ENCODE measurements at regions not wholly inside any gene's neighbourhood (a gene's known extent, or its start where the extent isn't known, plus 50 kb on each side); places are given as distances from the start of the nearest gene placed in this dataset.

- H3K4me3 ChIP-seq, result no peak overlapping the region
- no peak overlapping the region for H3K27ac ChIP-seq
- no peaks in the 10 kb centered on the region for H3K9me3 ChIP-seq (ENCODE audit: low read depth, low read length)
- DNase-seq (ENCODE audit: low read depth, low spot score), result no peak
- H3K36me3 ChIP-seq (ENCODE audit: insufficient read depth, low read length), result no peaks in the 10 kb centered on the region
- no peak for TF ChIP-seq EZH2 (IDR thresholded peaks at IDR 0.05)
- TF ChIP-seq POLR2AphosphoS5 (IDR thresholded peaks at IDR 0.05; ENCODE audit: borderline replicate concordance, low read depth, low read length), result no peak
- no peak for TF ChIP-seq FOXP2 (optimal IDR thresholded peaks at IDR 0.05; ENCODE audit: control extremely low read depth, extremely low read length, insufficient read depth)
- no peak overlapping the region for H3K9ac ChIP-seq (ENCODE audit: insufficient read length)
Measured at GRCh38 chr2:82825410-82826090, 1633.5 kb downstream of the SUCLG1 start.

GRCh38 chr2:82823892-82824291 lies 1635.2 kb downstream of the SUCLG1 start:
- TF ChIP-seq POLR2AphosphoS5 (IDR thresholded peaks at IDR 0.05; ENCODE audit: borderline replicate concordance, low read depth, low read length) (no peak), EZH2 (IDR thresholded peaks at IDR 0.05) (no peak), FOXP2 (optimal IDR thresholded peaks at IDR 0.05; ENCODE audit: control extremely low read depth, extremely low read length, insufficient read depth) (no peak)
- no peaks in the 10 kb centered on the region for H3K36me3 ChIP-seq (ENCODE audit: insufficient read depth, low read length)
- H3K9me3 ChIP-seq (ENCODE audit: low read depth, low read length), result no peaks in the 10 kb centered on the region
- no peak overlapping the region for H3K9ac ChIP-seq (ENCODE audit: insufficient read length)
- H3K4me3 ChIP-seq, result no peak overlapping the region
- no peak overlapping the region for H3K27ac ChIP-seq
- DNase-seq (ENCODE audit: low read depth, low spot score), result no peak

- H3K27ac ChIP-seq, result no peak overlapping the region
- H3K36me3 ChIP-seq (ENCODE audit: insufficient read depth, low read length), result no peaks in the 10 kb centered on the region
- H3K9ac ChIP-seq (ENCODE audit: insufficient read length), result no peak overlapping the region
- no peak overlapping the region for H3K4me3 ChIP-seq
- no peak for DNase-seq (ENCODE audit: low read depth, low spot score)
- no peaks in the 10 kb centered on the region for H3K9me3 ChIP-seq (ENCODE audit: low read depth, low read length)
- TF ChIP-seq FOXP2 (optimal IDR thresholded peaks at IDR 0.05; ENCODE audit: control extremely low read depth, extremely low read length, insufficient read depth) (no peak), POLR2AphosphoS5 (IDR thresholded peaks at IDR 0.05; ENCODE audit: borderline replicate concordance, low read depth, low read length) (no peak), EZH2 (IDR thresholded peaks at IDR 0.05) (no peak)
Measured at GRCh38 chr2:82819951-82820350, 1639.1 kb downstream of the SUCLG1 start.

GRCh38 chr2:82814146-82814545 lies 1644.9 kb downstream of the SUCLG1 start:
- TF ChIP-seq EZH2 (IDR thresholded peaks at IDR 0.05) (no peak), POLR2AphosphoS5 (IDR thresholded peaks at IDR 0.05; ENCODE audit: borderline replicate concordance, low read depth, low read length) (no peak), FOXP2 (optimal IDR thresholded peaks at IDR 0.05; ENCODE audit: control extremely low read depth, extremely low read length, insufficient read depth) (no peak)
- Histone ChIP-seq H3K9ac (ENCODE audit: insufficient read length) (no peak overlapping the region), H3K27ac (no peak overlapping the region), H3K4me3 (no peak overlapping the region), H3K36me3 (ENCODE audit: insufficient read depth, low read length) (no peaks in the 10 kb centered on the region), H3K9me3 (ENCODE audit: low read depth, low read length) (no peaks in the 10 kb centered on the region)
- DNase-seq (ENCODE audit: low read depth, low spot score), result no peak

- DNase-seq (ENCODE audit: low read depth, low spot score), result no peak
- no peak overlapping the region for H3K27ac ChIP-seq
- TF ChIP-seq EZH2 (IDR thresholded peaks at IDR 0.05), result no peak
- no peak overlapping the region for H3K4me3 ChIP-seq
- H3K36me3 ChIP-seq (ENCODE audit: insufficient read depth, low read length), result no peaks in the 10 kb centered on the region
- no peak overlapping the region for H3K9ac ChIP-seq (ENCODE audit: insufficient read length)
- no peaks in the 10 kb centered on the region for H3K9me3 ChIP-seq (ENCODE audit: low read depth, low read length)
Measured at GRCh38 chr2:82811946-82812345, 1647.1 kb downstream of the SUCLG1 start.

- no peak for DNase-seq (ENCODE audit: low read depth, low spot score)
- Histone ChIP-seq H3K9ac (ENCODE audit: insufficient read length) (no peak overlapping the region), H3K9me3 (ENCODE audit: low read depth, low read length) (no peaks in the 10 kb centered on the region), H3K36me3 (ENCODE audit: insufficient read depth, low read length) (no peaks in the 10 kb centered on the region), H3K4me3 (no peak overlapping the region), H3K27ac (no peak overlapping the region)
- no peak for TF ChIP-seq POLR2AphosphoS5 (IDR thresholded peaks at IDR 0.05; ENCODE audit: borderline replicate concordance, low read depth, low read length)
- no peak for TF ChIP-seq FOXP2 (optimal IDR thresholded peaks at IDR 0.05; ENCODE audit: control extremely low read depth, extremely low read length, insufficient read depth)
- no peak for TF ChIP-seq EZH2 (IDR thresholded peaks at IDR 0.05)
Measured at GRCh38 chr2:82803307-82803706, 1655.8 kb downstream of the SUCLG1 start.

GRCh38 chr2:82797469-82797868 lies 1661.6 kb downstream of the SUCLG1 start:
- Histone ChIP-seq H3K36me3 (ENCODE audit: insufficient read depth, low read length) (no peaks in the 10 kb centered on the region), H3K9me3 (ENCODE audit: low read depth, low read length) (no peaks in the 10 kb centered on the region), H3K4me3 (no peak overlapping the region), H3K27ac (no peak overlapping the region), H3K9ac (ENCODE audit: insufficient read length) (no peak overlapping the region)
- no peak for DNase-seq (ENCODE audit: low read depth, low spot score)
- TF ChIP-seq POLR2AphosphoS5 (IDR thresholded peaks at IDR 0.05; ENCODE audit: borderline replicate concordance, low read depth, low read length) (no peak), EZH2 (IDR thresholded peaks at IDR 0.05) (no peak), FOXP2 (optimal IDR thresholded peaks at IDR 0.05; ENCODE audit: control extremely low read depth, extremely low read length, insufficient read depth) (no peak)

GRCh38 chr2:82796132-82796531 lies 1662.9 kb downstream of the SUCLG1 start:
- TF ChIP-seq EZH2 (IDR thresholded peaks at IDR 0.05) (no peak), POLR2AphosphoS5 (IDR thresholded peaks at IDR 0.05; ENCODE audit: borderline replicate concordance, low read depth, low read length) (no peak), FOXP2 (optimal IDR thresholded peaks at IDR 0.05; ENCODE audit: control extremely low read depth, extremely low read length, insufficient read depth) (no peak)
- no peaks in the 10 kb centered on the region for H3K9me3 ChIP-seq (ENCODE audit: low read depth, low read length)

GRCh38 chr2:82795446-82795845 lies 1663.6 kb downstream of the SUCLG1 start:
- TF ChIP-seq EZH2 (IDR thresholded peaks at IDR 0.05) (no peak), POLR2AphosphoS5 (IDR thresholded peaks at IDR 0.05; ENCODE audit: borderline replicate concordance, low read depth, low read length) (no peak), FOXP2 (optimal IDR thresholded peaks at IDR 0.05; ENCODE audit: control extremely low read depth, extremely low read length, insufficient read depth) (no peak)
- no peak overlapping the region for H3K9ac ChIP-seq (ENCODE audit: insufficient read length)
- H3K36me3 ChIP-seq (ENCODE audit: insufficient read depth, low read length), result no peaks in the 10 kb centered on the region
- H3K9me3 ChIP-seq (ENCODE audit: low read depth, low read length), result no peaks in the 10 kb centered on the region
- no peak overlapping the region for H3K4me3 ChIP-seq
- no peak for DNase-seq (ENCODE audit: low read depth, low spot score)
- H3K27ac ChIP-seq, result no peak overlapping the region

More at GRCh38 chr2:82796132-82796531, 1662.9 kb downstream of the SUCLG1 start:
- no peak for DNase-seq (ENCODE audit: low read depth, low spot score)
- Histone ChIP-seq H3K4me3 (no peak overlapping the region), H3K36me3 (ENCODE audit: insufficient read depth, low read length) (no peaks in the 10 kb centered on the region), H3K9ac (ENCODE audit: insufficient read length) (no peak overlapping the region), H3K27ac (no peak overlapping the region)

Measured in SK-N-MC (cell line).